Kidney epithelial cell (primary cell): ENCODE measurements at regions not wholly inside any gene's neighbourhood (a gene's known extent, or its start where the extent isn't known, plus 50 kb on each side); places are given as distances from the start of the nearest gene placed in this dataset.
A peak's percentile ranks its signal among the peaks of the same experiment; 100 is the strongest.

Experiments used
- DNase-seq: peaks from one replicate; pipeline ENCODE4 v3.0.0-alpha.2; 2010; ENCODE audit warnings: low read depth
- H3K27me3 ChIP-seq: 2 replicates; pipeline ENCODE4 v1.6.0; 2011; ENCODE audit warnings: low read length; ENCODE audit not compliant: control insufficient read depth, insufficient read depth
- H3K36me3 ChIP-seq: 2 replicates; pipeline ENCODE4 v1.5.1; 2011; ENCODE audit warnings: low read length; ENCODE audit not compliant: control insufficient read depth, insufficient read depth
- H3K4me3 ChIP-seq: 2 replicates; pipeline ENCODE4 v1.5.1; 2011; ENCODE audit warnings: low read depth, mild to moderate bottlenecking, control low read depth, low read length
- CTCF ChIP-seq: IDR thresholded peaks from 2 replicates; pipeline ENCODE4 v1.5.1; 2011; ENCODE audit warnings: mild to moderate bottlenecking, moderate library complexity, low read length, control low read depth, inconsistent platforms; ENCODE audit not compliant: insufficient read depth, poor library complexity, severe bottlenecking

- Histone ChIP-seq H3K27me3 (no peaks in the 10 kb centered on the region), H3K36me3 (no peaks in the 10 kb centered on the region), H3K4me3 (no peak overlapping the region)
- TF ChIP-seq CTCF: no peak
- no peak for DNase-seq
Measured at GRCh38 chr14:22149058-22149457, 440.0 kb downstream of the DAD1 start.

- H3K36me3 ChIP-seq: no peaks in the 10 kb centered on the region
- no peaks in the 10 kb centered on the region for H3K27me3 ChIP-seq
- TF ChIP-seq CTCF: no peak
- no peak overlapping the region for H3K4me3 ChIP-seq
- no peak for DNase-seq
Measured at GRCh38 chr14:22147716-22148115, 441.3 kb downstream of the DAD1 start.

- no peak overlapping the region for H3K4me3 ChIP-seq
- no peaks in the 10 kb centered on the region for H3K36me3 ChIP-seq
- no peak for DNase-seq
- no peaks in the 10 kb centered on the region for H3K27me3 ChIP-seq
- TF ChIP-seq CTCF: no peak
Measured at GRCh38 chr14:22143363-22143762, 445.7 kb downstream of the DAD1 start.

- no peaks in the 10 kb centered on the region for H3K27me3 ChIP-seq
- H3K4me3 ChIP-seq: no peak overlapping the region
- DNase-seq: no peak
- H3K36me3 ChIP-seq: no peaks in the 10 kb centered on the region
- no peak for TF ChIP-seq CTCF
Measured at GRCh38 chr14:22140633-22141032, 448.4 kb downstream of the DAD1 start.

GRCh38 chr14:22131749-22132476, 457.1 kb downstream of the DAD1 start:
- no peaks in the 10 kb centered on the region for H3K27me3 ChIP-seq
- TF ChIP-seq CTCF: peak; percentile 57
- no peaks in the 10 kb centered on the region for H3K36me3 ChIP-seq
- H3K4me3 ChIP-seq: no peak overlapping the region
- DNase-seq: no peak

- no peak for TF ChIP-seq CTCF
- Histone ChIP-seq H3K27me3 (no peaks in the 10 kb centered on the region), H3K36me3 (no peaks in the 10 kb centered on the region), H3K4me3 (no peak overlapping the region)
- DNase-seq: no peak
Measured at GRCh38 chr14:22124073-22124613, 450.5 kb upstream of the OR4E1 start.
